Breast epithelium (tissue), 3 donors: ENCODE measurements at regions not wholly inside any gene's neighbourhood (a gene's known extent, or its start where the extent isn't known, plus 50 kb on each side); places are given as distances from the start of the nearest gene placed in this dataset.

Experiments
- POLR2A ChIP-seq: fragments of 450-650 bp; IDR thresholded peaks from one replicate; pipeline ENCODE4 v1.6.1; 2016; ENCODE audit warnings: antibody characterized with exemption, mild to moderate bottlenecking, moderate library complexity
- TF ChIP-seq, protein P1 (sequence below), 3 donors: fragments of 450-650 bp; IDR thresholded peaks; one replicate each; pipeline ENCODE4 v1.5.1; 2016 to 2017; ENCODE audit warnings: antibody characterized with exemption in 3 of 3, mild to moderate bottlenecking in 3 of 3, moderate library complexity in 3 of 3

DNA sequence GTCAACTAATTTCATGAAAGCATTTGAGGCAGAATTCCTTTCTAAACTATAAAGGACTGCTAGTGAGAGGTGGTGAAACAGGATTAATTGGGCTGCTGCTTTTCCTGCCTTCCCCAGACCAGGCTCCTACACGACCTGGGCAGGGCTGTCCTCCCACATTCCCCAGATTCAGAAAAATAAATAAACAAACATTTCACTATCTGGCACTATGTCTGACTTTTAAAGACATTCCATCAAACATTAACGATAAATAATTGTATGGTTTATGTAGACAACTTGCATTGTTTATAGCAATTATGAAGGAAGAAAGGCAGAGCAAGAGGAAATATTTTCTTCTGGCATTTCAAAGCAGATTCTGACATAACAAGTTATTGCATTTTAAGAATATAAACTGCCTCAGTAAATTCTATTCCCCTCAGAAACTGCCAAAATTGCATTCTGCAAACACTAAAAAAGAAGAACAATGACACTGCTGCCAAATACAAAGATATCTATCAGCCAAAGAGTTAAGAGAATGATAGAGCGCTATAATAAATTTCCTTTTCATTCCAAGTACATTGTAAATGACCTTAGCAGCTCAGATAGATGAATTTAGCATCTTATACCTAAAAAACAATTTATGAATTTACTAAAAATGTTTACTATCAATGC, 214.7 kb upstream of the INTU start:
- TF ChIP-seq, protein P1, sequence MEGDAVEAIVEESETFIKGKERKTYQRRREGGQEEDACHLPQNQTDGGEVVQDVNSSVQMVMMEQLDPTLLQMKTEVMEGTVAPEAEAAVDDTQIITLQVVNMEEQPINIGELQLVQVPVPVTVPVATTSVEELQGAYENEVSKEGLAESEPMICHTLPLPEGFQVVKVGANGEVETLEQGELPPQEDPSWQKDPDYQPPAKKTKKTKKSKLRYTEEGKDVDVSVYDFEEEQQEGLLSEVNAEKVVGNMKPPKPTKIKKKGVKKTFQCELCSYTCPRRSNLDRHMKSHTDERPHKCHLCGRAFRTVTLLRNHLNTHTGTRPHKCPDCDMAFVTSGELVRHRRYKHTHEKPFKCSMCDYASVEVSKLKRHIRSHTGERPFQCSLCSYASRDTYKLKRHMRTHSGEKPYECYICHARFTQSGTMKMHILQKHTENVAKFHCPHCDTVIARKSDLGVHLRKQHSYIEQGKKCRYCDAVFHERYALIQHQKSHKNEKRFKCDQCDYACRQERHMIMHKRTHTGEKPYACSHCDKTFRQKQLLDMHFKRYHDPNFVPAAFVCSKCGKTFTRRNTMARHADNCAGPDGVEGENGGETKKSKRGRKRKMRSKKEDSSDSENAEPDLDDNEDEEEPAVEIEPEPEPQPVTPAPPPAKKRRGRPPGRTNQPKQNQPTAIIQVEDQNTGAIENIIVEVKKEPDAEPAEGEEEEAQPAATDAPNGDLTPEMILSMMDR (IDR thresholded peaks at IDR 0.05), result no peak
- no peak for TF ChIP-seq POLR2A
